ENCODE measurements at regions not wholly inside any gene's neighbourhood (a gene's known extent, or its start where the extent isn't known, plus 50 kb on each side); places are given as distances from the start of the nearest gene placed in this dataset.

GRCh38 chr6:126535595-126535994, 195.7 kb downstream of the CENPW start:
- no peak for ATAC-seq (ENCODE audit: low read depth)
- WGBS, 2 experiments (ENCODE audit: extremely low coverage in 2 of 2, insufficient read length in 1 of 2): no CpG with 5 or more reads among the region's 3 CpGs
- H2BK120ac ChIP-seq (ENCODE audit: low read depth, low read length): no peak overlapping the region
- no peak overlapping the region for H3K4me2 ChIP-seq (ENCODE audit: low read depth, low read length)
- H2AK5ac ChIP-seq (ENCODE audit: low read depth, low read length): no peak overlapping the region
- BruUV-seq (replicated peaks): no TSS peak
- POLR2A ChIA-PET (ENCODE audit: unreplicated experiment): no interaction called here
- CTCF ChIA-PET: interaction anchor here (0.6 kb wide), 1 partner anchor 33 kb away, joined by 4 read pairs; no protein-coding TSS in a partner anchor
- no peak overlapping the region for H2BK5ac ChIP-seq (ENCODE audit: low read depth, low read length, poor library complexity, severe bottlenecking)
- no peak overlapping the region for H3K27ac ChIP-seq (ENCODE audit: insufficient read depth, low read length)
- H3K56ac ChIP-seq (ENCODE audit: extremely low read depth, insufficient read depth, low read length): no peak overlapping the region
- H3K9me3 ChIP-seq (ENCODE audit: control insufficient read depth, insufficient read depth, low read length): no peaks in the 10 kb centered on the region
- no peaks in the 10 kb centered on the region for H3K36me3 ChIP-seq (ENCODE audit: control insufficient read depth, insufficient read depth, low read length)
- no peak overlapping the region for H2AK9ac ChIP-seq (replicated peaks; ENCODE audit: low read depth, low read length, poor library complexity)
- no peaks in the 10 kb centered on the region for H3K27me3 ChIP-seq (ENCODE audit: control insufficient read depth, insufficient read depth, low read length)
- H3K9me1 ChIP-seq (ENCODE audit: insufficient read depth, low read length): no peaks in the 10 kb centered on the region
- no peak overlapping the region for H3K4ac ChIP-seq (ENCODE audit: low read depth, low read length)
- no peaks in the 10 kb centered on the region for H4K20me1 ChIP-seq (ENCODE audit: insufficient read depth, low read length)
- no peak for DNase-seq
- H4K91ac ChIP-seq (ENCODE audit: insufficient read depth, low read depth, low read length): no peak overlapping the region
- TF ChIP-seq NFE2L2 (IDR thresholded peaks at IDR 0.05; ENCODE audit: low read depth, low read length) (no peak), ELK1 (IDR thresholded peaks at IDR 0.05; ENCODE audit: borderline replicate concordance, low read depth, low read length) (no peak), POLR2A (IDR thresholded peaks at IDR 0.05; ENCODE audit: low read depth, low read length) (no peak), RAD21 (IDR thresholded peaks at IDR 0.05; ENCODE audit: low read length) (no peak), CEBPB (IDR thresholded peaks at IDR 0.05; ENCODE audit: low read depth, low read length) (no peak), FOS (IDR thresholded peaks at IDR 0.05; ENCODE audit: low read depth, low read length) (no peak), CTCF (conservative IDR thresholded peaks at IDR 0.05; ENCODE audit: low read depth, low read length) (no peak), RFX5 (IDR thresholded peaks at IDR 0.05; ENCODE audit: low read depth, low read length) (no peak), BHLHE40 (IDR thresholded peaks at IDR 0.05; ENCODE audit: low read depth, low read length) (no peak), CHD1 (IDR thresholded peaks at IDR 0.05; ENCODE audit: low read depth, low read length) (no peak), MAZ (IDR thresholded peaks at IDR 0.05; ENCODE audit: borderline replicate concordance, low read depth, low read length) (no peak), SMC3 (IDR thresholded peaks at IDR 0.05; ENCODE audit: low read depth, low read length) (no peak), RCOR1 (IDR thresholded peaks at IDR 0.05; ENCODE audit: insufficient replicate concordance, low read length) (no peak), USF2 (IDR thresholded peaks at IDR 0.05; ENCODE audit: low read depth, low read length) (no peak), MXI1 (IDR thresholded peaks at IDR 0.05; ENCODE audit: borderline replicate concordance, low read depth, low read length) (no peak), MAFK (IDR thresholded peaks at IDR 0.05; ENCODE audit: low read depth, low read length) (no peak)
- H3K79me1 ChIP-seq (ENCODE audit: low read depth in 1 of 2, low read length in 2 of 2): no peaks in the 10 kb centered on the region
- no peak overlapping the region for H4K5ac ChIP-seq (ENCODE audit: low read depth, low read length)
- H2BK15ac ChIP-seq (ENCODE audit: low read depth, low read length): no peak overlapping the region
- H2AFZ ChIP-seq (replicated peaks; ENCODE audit: low read length, poor library complexity): no peak overlapping the region
- no peak overlapping the region for H3K23ac ChIP-seq (ENCODE audit: low read depth, low read length)
- H3K18ac ChIP-seq (ENCODE audit: low read depth, low read length): no peak overlapping the region
- no peak overlapping the region for H2BK20ac ChIP-seq (ENCODE audit: low read depth, low read length)
- H3K14ac ChIP-seq (replicated peaks; ENCODE audit: low read depth, low read length): no peak overlapping the region
- H4K8ac ChIP-seq (ENCODE audit: low read depth in 2 of 2, low read length in 2 of 2): no peak overlapping the region
- in situ Hi-C loops (cut with MboI; ENCODE audit: low sequenced_read_pairs): no loop called here
- intact Hi-C loops (cut with micrococcal nuclease): no loop called here
- no peak overlapping the region for H3K9ac ChIP-seq (ENCODE audit: low read depth, low read length)
- dilution Hi-C loops (cut with HindIII; ENCODE audit: low sequenced_read_pairs, unreplicated experiment): no loop called here
- no peaks in the 10 kb centered on the region for H3K4me1 ChIP-seq (ENCODE audit: control insufficient read depth, insufficient read depth, low read length)
- H3K4me3 ChIP-seq (ENCODE audit: insufficient read depth, low read depth, low read length): no peak overlapping the region
